ENCODE measurements at regions not wholly inside any gene's neighbourhood (a gene's known extent, or its start where the extent isn't known, plus 50 kb on each side); places are given as distances from the start of the nearest gene placed in this dataset.

DNA sequence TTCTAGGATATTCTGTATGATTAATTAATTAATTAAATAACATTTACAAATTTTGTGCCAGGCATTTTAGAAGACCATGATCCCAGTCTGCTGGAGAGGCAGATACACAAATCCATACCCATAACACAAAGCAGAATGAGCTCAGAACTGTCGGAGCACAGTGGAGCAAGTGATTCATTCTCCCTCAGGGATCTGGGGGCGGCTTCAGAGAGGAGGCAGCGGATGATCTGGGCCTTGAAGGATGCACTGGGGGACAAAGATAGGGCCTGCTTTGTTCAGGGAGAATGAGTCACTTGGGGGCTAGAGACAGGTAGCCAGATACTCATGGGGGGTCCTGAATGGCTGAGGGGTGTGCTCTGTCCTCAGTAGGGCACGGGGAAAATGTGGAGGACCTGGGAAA is 50.9 kb upstream of the TRABD2B start:
- Histone ChIP-seq H4K91ac (ENCODE audit: insufficient read depth, low read depth, low read length) (no peak overlapping the region), H3K4me1 (ENCODE audit: control insufficient read depth, insufficient read depth, low read length) (no peaks in the 10 kb centered on the region), H3K9ac (ENCODE audit: low read depth, low read length) (no peak overlapping the region), H3K79me1 (ENCODE audit: low read depth in 1 of 2, low read length in 2 of 2) (no peaks in the 10 kb centered on the region), H3K4me2 (ENCODE audit: low read depth, low read length) (no peak overlapping the region), H3K27me3 (ENCODE audit: control insufficient read depth, insufficient read depth, low read length) (no peaks in the 10 kb centered on the region; the same call in 1 of the 2 replicates), H3K4me3 (ENCODE audit: insufficient read depth, low read depth, low read length) (no peak overlapping the region), H3K27ac (ENCODE audit: insufficient read depth, low read length) (no peak overlapping the region), H3K56ac (ENCODE audit: extremely low read depth, insufficient read depth, low read length) (no peak overlapping the region), H4K8ac (ENCODE audit: low read depth in 2 of 2, low read length in 2 of 2) (no peak overlapping the region), H3K4ac (ENCODE audit: low read depth, low read length) (no peak overlapping the region), H2BK15ac (ENCODE audit: low read depth, low read length) (no peak overlapping the region), H3K14ac (replicated peaks; ENCODE audit: low read depth, low read length) (no peak overlapping the region), H4K5ac (ENCODE audit: low read depth, low read length) (no peak overlapping the region), H2AK5ac (ENCODE audit: low read depth, low read length) (no peak overlapping the region), H3K9me3 (ENCODE audit: control insufficient read depth, insufficient read depth, low read length) (no peaks in the 10 kb centered on the region), H2AFZ (replicated peaks; ENCODE audit: low read length, poor library complexity) (peak overlapping the region; percentile 11), H3K18ac (ENCODE audit: low read depth, low read length) (no peak overlapping the region), H3K23ac (ENCODE audit: low read depth, low read length) (no peak overlapping the region), H2BK20ac (ENCODE audit: low read depth, low read length) (no peak overlapping the region), H3K36me3 (ENCODE audit: control insufficient read depth, insufficient read depth, low read length) (no peaks in the 10 kb centered on the region), H3K9me1 (ENCODE audit: insufficient read depth, low read length) (no peaks in the 10 kb centered on the region), H2BK120ac (ENCODE audit: low read depth, low read length) (no peak overlapping the region), H2BK5ac (ENCODE audit: low read depth, low read length, poor library complexity, severe bottlenecking) (no peak overlapping the region), H4K20me1 (ENCODE audit: insufficient read depth, low read length) (no peaks in the 10 kb centered on the region), H2AK9ac (replicated peaks; ENCODE audit: low read depth, low read length, poor library complexity) (no peak overlapping the region)
- WGBS, 2 experiments (ENCODE audit: extremely low coverage in 2 of 2, insufficient read length in 1 of 2): 63% methylated on average over 1 of the region's 4 CpGs; no CpG with 5 or more reads in 1 of the 2 experiments
- ChIA-PET CTCF (no interaction called here), POLR2A (ENCODE audit: unreplicated experiment) (no interaction called here)
- peak; percentile 29; the same call in 1 of the 2 replicates for ATAC-seq (ENCODE audit: low read depth)
- no TSS peak for BruUV-seq (replicated peaks)
- dilution Hi-C loops (cut with HindIII; ENCODE audit: low sequenced_read_pairs, unreplicated experiment) (no loop called here), in situ Hi-C loops (cut with MboI; ENCODE audit: low sequenced_read_pairs) (no loop called here), intact Hi-C loops (cut with micrococcal nuclease) (no loop called here)
- TF ChIP-seq RCOR1 (IDR thresholded peaks at IDR 0.05; ENCODE audit: insufficient replicate concordance, low read length) (no peak), POLR2A (IDR thresholded peaks at IDR 0.05; ENCODE audit: low read depth, low read length) (no peak), MAFK (IDR thresholded peaks at IDR 0.05; ENCODE audit: low read depth, low read length) (no peak), RFX5 (IDR thresholded peaks at IDR 0.05; ENCODE audit: low read depth, low read length) (no peak), BHLHE40 (IDR thresholded peaks at IDR 0.05; ENCODE audit: low read depth, low read length) (no peak), RAD21 (IDR thresholded peaks at IDR 0.05; ENCODE audit: low read length) (no peak), CHD1 (IDR thresholded peaks at IDR 0.05; ENCODE audit: low read depth, low read length) (no peak), CEBPB (IDR thresholded peaks at IDR 0.05; ENCODE audit: low read depth, low read length) (no peak), NFE2L2 (IDR thresholded peaks at IDR 0.05; ENCODE audit: low read depth, low read length) (no peak), MAZ (IDR thresholded peaks at IDR 0.05; ENCODE audit: borderline replicate concordance, low read depth, low read length) (no peak)
- TF ChIP-seq, protein P1, sequence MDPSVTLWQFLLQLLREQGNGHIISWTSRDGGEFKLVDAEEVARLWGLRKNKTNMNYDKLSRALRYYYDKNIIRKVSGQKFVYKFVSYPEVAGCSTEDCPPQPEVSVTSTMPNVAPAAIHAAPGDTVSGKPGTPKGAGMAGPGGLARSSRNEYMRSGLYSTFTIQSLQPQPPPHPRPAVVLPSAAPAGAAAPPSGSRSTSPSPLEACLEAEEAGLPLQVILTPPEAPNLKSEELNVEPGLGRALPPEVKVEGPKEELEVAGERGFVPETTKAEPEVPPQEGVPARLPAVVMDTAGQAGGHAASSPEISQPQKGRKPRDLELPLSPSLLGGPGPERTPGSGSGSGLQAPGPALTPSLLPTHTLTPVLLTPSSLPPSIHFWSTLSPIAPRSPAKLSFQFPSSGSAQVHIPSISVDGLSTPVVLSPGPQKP (IDR thresholded peaks at IDR 0.05; ENCODE audit: borderline replicate concordance, low read depth, low read length): no peak
- TF ChIP-seq, protein P2, sequence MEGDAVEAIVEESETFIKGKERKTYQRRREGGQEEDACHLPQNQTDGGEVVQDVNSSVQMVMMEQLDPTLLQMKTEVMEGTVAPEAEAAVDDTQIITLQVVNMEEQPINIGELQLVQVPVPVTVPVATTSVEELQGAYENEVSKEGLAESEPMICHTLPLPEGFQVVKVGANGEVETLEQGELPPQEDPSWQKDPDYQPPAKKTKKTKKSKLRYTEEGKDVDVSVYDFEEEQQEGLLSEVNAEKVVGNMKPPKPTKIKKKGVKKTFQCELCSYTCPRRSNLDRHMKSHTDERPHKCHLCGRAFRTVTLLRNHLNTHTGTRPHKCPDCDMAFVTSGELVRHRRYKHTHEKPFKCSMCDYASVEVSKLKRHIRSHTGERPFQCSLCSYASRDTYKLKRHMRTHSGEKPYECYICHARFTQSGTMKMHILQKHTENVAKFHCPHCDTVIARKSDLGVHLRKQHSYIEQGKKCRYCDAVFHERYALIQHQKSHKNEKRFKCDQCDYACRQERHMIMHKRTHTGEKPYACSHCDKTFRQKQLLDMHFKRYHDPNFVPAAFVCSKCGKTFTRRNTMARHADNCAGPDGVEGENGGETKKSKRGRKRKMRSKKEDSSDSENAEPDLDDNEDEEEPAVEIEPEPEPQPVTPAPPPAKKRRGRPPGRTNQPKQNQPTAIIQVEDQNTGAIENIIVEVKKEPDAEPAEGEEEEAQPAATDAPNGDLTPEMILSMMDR (conservative IDR thresholded peaks at IDR 0.05; ENCODE audit: low read depth, low read length): no peak
- TF ChIP-seq, protein P3, sequence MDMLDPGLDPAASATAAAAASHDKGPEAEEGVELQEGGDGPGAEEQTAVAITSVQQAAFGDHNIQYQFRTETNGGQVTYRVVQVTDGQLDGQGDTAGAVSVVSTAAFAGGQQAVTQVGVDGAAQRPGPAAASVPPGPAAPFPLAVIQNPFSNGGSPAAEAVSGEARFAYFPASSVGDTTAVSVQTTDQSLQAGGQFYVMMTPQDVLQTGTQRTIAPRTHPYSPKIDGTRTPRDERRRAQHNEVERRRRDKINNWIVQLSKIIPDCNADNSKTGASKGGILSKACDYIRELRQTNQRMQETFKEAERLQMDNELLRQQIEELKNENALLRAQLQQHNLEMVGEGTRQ (IDR thresholded peaks at IDR 0.05; ENCODE audit: low read depth, low read length): no peak
- DNase-seq: peak; percentile 26

Measured in IMR-90 (cell line).